ENCODE measurements at regions not wholly inside any gene's neighbourhood (a gene's known extent, or its start where the extent isn't known, plus 50 kb on each side); places are given as distances from the start of the nearest gene placed in this dataset.

DNA sequence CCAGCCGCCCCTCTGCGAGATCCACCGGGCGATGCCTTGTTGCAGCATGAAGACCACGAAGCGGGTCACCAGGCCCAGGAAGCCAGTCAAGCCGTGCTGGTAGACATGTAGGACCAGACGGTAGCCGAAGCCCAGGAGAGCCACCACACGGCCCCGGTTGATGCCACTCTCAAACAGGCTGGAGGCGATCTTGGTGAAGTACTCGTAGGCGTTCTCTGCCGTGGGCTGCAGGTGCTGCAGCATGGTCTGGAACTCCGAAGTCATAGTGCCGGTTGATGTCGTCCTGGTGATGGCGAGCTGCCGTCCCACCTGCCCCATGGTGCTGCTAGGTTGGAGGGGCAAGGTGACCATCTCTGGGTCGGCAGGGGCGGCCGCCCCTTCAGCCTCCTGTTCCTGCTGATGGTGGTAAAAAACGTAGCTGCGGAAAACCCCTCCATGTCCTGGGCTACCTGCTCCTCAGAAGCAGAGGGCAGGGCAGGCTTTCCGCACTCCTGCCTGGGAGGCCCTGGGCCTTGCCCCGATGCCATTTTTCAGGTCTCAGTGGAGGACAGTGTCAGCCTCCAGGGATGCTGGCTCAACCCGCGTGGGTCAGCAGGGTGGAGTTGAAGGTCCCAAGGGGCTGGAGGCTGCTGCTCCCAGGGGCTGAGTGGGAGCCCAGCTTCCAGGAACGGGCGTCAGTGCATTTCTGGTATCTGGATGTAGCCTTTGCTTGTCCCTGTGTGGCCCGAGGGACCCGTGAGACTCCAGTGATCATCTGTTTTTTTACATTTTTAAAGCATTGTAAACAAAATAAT lies 98.7 kb downstream of the ADAMTS15 start:
- no peak overlapping the region for H2BK12ac ChIP-seq (ENCODE audit: insufficient read length, low read depth, low read length)
- no peaks in the 10 kb centered on the region for H3K27me3 ChIP-seq (ENCODE audit: insufficient read depth, low read length)
- H3T11ph ChIP-seq (ENCODE audit: low read length): no peak overlapping the region
- H4K5ac ChIP-seq (ENCODE audit: insufficient read length, low read depth, low read length): no peak overlapping the region
- TF ChIP-seq, protein P1, sequence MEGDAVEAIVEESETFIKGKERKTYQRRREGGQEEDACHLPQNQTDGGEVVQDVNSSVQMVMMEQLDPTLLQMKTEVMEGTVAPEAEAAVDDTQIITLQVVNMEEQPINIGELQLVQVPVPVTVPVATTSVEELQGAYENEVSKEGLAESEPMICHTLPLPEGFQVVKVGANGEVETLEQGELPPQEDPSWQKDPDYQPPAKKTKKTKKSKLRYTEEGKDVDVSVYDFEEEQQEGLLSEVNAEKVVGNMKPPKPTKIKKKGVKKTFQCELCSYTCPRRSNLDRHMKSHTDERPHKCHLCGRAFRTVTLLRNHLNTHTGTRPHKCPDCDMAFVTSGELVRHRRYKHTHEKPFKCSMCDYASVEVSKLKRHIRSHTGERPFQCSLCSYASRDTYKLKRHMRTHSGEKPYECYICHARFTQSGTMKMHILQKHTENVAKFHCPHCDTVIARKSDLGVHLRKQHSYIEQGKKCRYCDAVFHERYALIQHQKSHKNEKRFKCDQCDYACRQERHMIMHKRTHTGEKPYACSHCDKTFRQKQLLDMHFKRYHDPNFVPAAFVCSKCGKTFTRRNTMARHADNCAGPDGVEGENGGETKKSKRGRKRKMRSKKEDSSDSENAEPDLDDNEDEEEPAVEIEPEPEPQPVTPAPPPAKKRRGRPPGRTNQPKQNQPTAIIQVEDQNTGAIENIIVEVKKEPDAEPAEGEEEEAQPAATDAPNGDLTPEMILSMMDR (conservative IDR thresholded peaks at IDR 0.05): no peak
- no peaks in the 10 kb centered on the region for H3K79me2 ChIP-seq (ENCODE audit: insufficient read depth, low read length)
- no peak for DNase-seq
- H3K9ac ChIP-seq (ENCODE audit: extremely low read depth, insufficient read length, low read length): no peak overlapping the region
- H2BK15ac ChIP-seq (ENCODE audit: low read depth, low read length): no peak overlapping the region
- no peak overlapping the region for H2AK5ac ChIP-seq (ENCODE audit: insufficient read length, low read length)
- no peak overlapping the region for H3K4me2 ChIP-seq (ENCODE audit: insufficient read depth, insufficient read length, low read length)
- Mint-ChIP-seq H3K36me3 (ENCODE audit: insufficient read depth in 1 of 3, low read depth in 3 of 3) (peaks cover 0 to 4% (median 0%) of the 10 kb centered on the region in 3 experiments; a peak in 2 of 7 replicates), H3K4me3 (no peak overlapping the region), H3K9me3 (peaks cover 2% of the 10 kb centered on the region in 2 experiments; a peak in 2 of 5 replicates), H3K27ac (no peak overlapping the region), H3K4me1 (no peaks in the 10 kb centered on the region), H3K27me3 (ENCODE audit: low read depth) (peaks cover 4% of the 10 kb centered on the region)
- H2BK120ac ChIP-seq (ENCODE audit: low read depth, low read length, poor library complexity, severe bottlenecking): no peak overlapping the region
- H3K9me3 ChIP-seq (ENCODE audit: control insufficient read depth, low read depth, low read length): no peaks in the 10 kb centered on the region
- no peaks in the 10 kb centered on the region for H3K4me1 ChIP-seq (ENCODE audit: insufficient read depth, low read length)
- no peak overlapping the region for H3K23ac ChIP-seq (ENCODE audit: insufficient read length, low read depth, low read length)
- no peak overlapping the region for H2AFZ ChIP-seq (ENCODE audit: low read length)
- no peak overlapping the region; the same call in 1 of the 2 replicates for H3K14ac ChIP-seq (ENCODE audit: insufficient read depth, low read length)
- H2BK20ac ChIP-seq (ENCODE audit: low read depth, low read length, poor library complexity, severe bottlenecking): no peak overlapping the region
- H4K8ac ChIP-seq (replicated peaks; ENCODE audit: insufficient read length, low read depth, low read length): no peak overlapping the region
- H3K79me1 ChIP-seq (ENCODE audit: insufficient read depth, low read depth, low read length, poor library complexity, severe bottlenecking): no peaks in the 10 kb centered on the region
- WGBS (ENCODE audit: extremely low coverage, insufficient read length, low lambda C conversion rate): no CpG with 5 or more reads among the region's 33 CpGs
- no peak overlapping the region for H3K4ac ChIP-seq (ENCODE audit: low read depth, low read length)
- no peaks in the 10 kb centered on the region for H4K20me1 ChIP-seq (ENCODE audit: control insufficient read depth, insufficient read depth, insufficient read length)
- no peak overlapping the region for H4K91ac ChIP-seq (ENCODE audit: insufficient read length, low read depth, low read length)
- H3K18ac ChIP-seq (ENCODE audit: insufficient read length, low read depth, low read length): no peak overlapping the region
- no peaks in the 10 kb centered on the region for H3K23me2 ChIP-seq (ENCODE audit: insufficient read length, low read depth, low read length, poor library complexity, severe bottlenecking)
- H3K56ac ChIP-seq (ENCODE audit: insufficient read length, low read depth, low read length): no peak overlapping the region
- H2BK5ac ChIP-seq (ENCODE audit: insufficient read length, low read length): no peak overlapping the region
- H3K27ac ChIP-seq (ENCODE audit: insufficient read length, low read depth, low read length): no peak overlapping the region

Measured in H9 (cell line).